HCT116 (cell line): ENCODE measurements at regions not wholly inside any gene's neighbourhood (a gene's known extent, or its start where the extent isn't known, plus 50 kb on each side); places are given as distances from the start of the nearest gene placed in this dataset.
"Not testable (repeated sequence)": the region's sequence is repeated elsewhere in the genome, so short reads cannot be mapped to it uniquely, and the experiment has no call there.

Experiments used
- ATAC-seq: fragments of 200-7000 bp; cut with Tn5 transposase; 2 replicates; pipeline ENCODE4 v1.9.1; 2020; ENCODE audit warnings: mild to moderate bottlenecking, moderate library complexity
- BruUV-seq: library from RNA; stranded (reverse); fragments of 400-500 nt; replicated peaks from 2 replicates; lab custom pipeline; 2021; lab: Mats Ljungman, UMichigan
- CTCF ChIA-PET: fragments of 300-600 bp; sonication (Branson Sonifier 250); formaldehyde crosslinking; loops from one replicate; lab custom pipeline; 2021; ENCODE audit warnings: antibody characterized with exemption; lab: Charles Lee
- POLR2A ChIA-PET: fragments of 300-600, 350-600 bp; sonication (Branson Sonifier 250); formaldehyde crosslinking; loops from one replicate; lab custom pipeline; 2021; ENCODE audit warnings: antibody characterized with exemption; lab: Charles Lee
- RAD21 ChIA-PET, 2 experiments: fragments of 300-600 bp; sonication (Branson Sonifier 250); formaldehyde crosslinking; loops; one replicate each; lab custom pipeline; 2023; ENCODE audit warnings: low total read pairs in 2 of 2; ENCODE audit not compliant: uncharacterized antibody in 2 of 2, unreplicated experiment in 2 of 2, low non-redundant PET in 1 of 2; lab: Charles Lee
- DNase-seq: peaks from one replicate; pipeline ENCODE4 v3.0.0-alpha.2; 2010; ENCODE audit warnings: low read depth, low spot score
- H2AFZ ChIP-seq: fragments of 200-600 bp; shearing (Covaris generic), sonication (generic); 2 replicates; pipeline ENCODE4 v1.6.1; 2017; ENCODE audit warnings: low read depth, mixed run types, mixed read lengths, antibody characterized with exemption, low read length; ENCODE audit not compliant: poor library complexity, severe bottlenecking
- H3K27ac ChIP-seq: 2 replicates; pipeline ENCODE4 v1.5.1; 2012; ENCODE audit warnings: low read depth, low read length
- H3K27me3 ChIP-seq: fragments of 200-600 bp; sonication (generic); 2 replicates; pipeline ENCODE4 v1.6.1; 2016; ENCODE audit warnings: mixed run types, low read length, mixed read lengths; ENCODE audit not compliant: insufficient read depth
- H3K36me3 ChIP-seq, 2 experiments: fragments of 200-500 bp in 1 of 2; fragments of 200-600 bp in 1 of 2; sonication (Bioruptor generic) in 1 of 2; sonication (generic) in 1 of 2; 2 replicates each; pipeline versions ENCODE4 v1.5.1 to v1.6.1; 2014 to 2016; ENCODE audit warnings: low read length in 2 of 2, inconsistent platforms in 1 of 2, mixed read lengths in 1 of 2, mixed run types in 1 of 2; ENCODE audit not compliant: insufficient read depth in 2 of 2, control insufficient read depth in 1 of 2
- H3K4me1 ChIP-seq, 2 experiments: fragments of 200-600 bp in 1 of 2; sonication (generic) in 1 of 2; 2 replicates each; pipeline versions ENCODE4 v1.5.1 to v1.6.1; 2012 to 2017; ENCODE audit warnings: low read length in 2 of 2, inconsistent platforms in 1 of 2, mild to moderate bottlenecking in 1 of 2, mixed read lengths in 1 of 2, mixed run types in 1 of 2, moderate library complexity in 1 of 2; ENCODE audit not compliant: insufficient read depth in 2 of 2, control insufficient read depth in 1 of 2
- H3K4me2 ChIP-seq: fragments of 200-600 bp; sonication (generic); 2 replicates; pipeline ENCODE4 v1.6.1; 2017; ENCODE audit warnings: mixed run types, low read length, mixed read lengths
- H3K4me3 ChIP-seq, 2 experiments: fragments of 200-600 bp in 1 of 2; sonication (generic) in 1 of 2; replicated peaks in 1 of 2; 2 replicates each; pipeline ENCODE4 v1.5.1; 2011 to 2016; ENCODE audit warnings: low read length in 2 of 2, control low read depth in 1 of 2, low read depth in 1 of 2, mild to moderate bottlenecking in 1 of 2, mixed read lengths in 1 of 2, mixed run types in 1 of 2
- H3K79me2 ChIP-seq: fragments of 200-600 bp; sonication (generic); 2 replicates; pipeline ENCODE4 v1.6.1; 2017; ENCODE audit warnings: mild to moderate bottlenecking, mixed run types, low read length, moderate library complexity, mixed read lengths; ENCODE audit not compliant: insufficient read depth
- H3K9ac ChIP-seq: fragments of 200-600 bp; sonication (generic); 2 replicates; pipeline ENCODE4 v1.6.1; 2016; ENCODE audit warnings: low read length, mixed read lengths
- H3K9me2 ChIP-seq: fragments of 200-600 bp; sonication (generic), shearing (Covaris generic); 2 replicates; pipeline ENCODE4 v1.6.1; 2017; ENCODE audit warnings: mixed run types, mild to moderate bottlenecking, moderate library complexity; ENCODE audit not compliant: insufficient read depth
- H3K9me3 ChIP-seq, 2 experiments: fragments of 200-500 bp in 1 of 2; fragments of 200-600 bp in 1 of 2; sonication (Bioruptor generic) in 1 of 2; sonication (generic) in 1 of 2; 2 replicates each; pipeline ENCODE4 v1.6.1; 2014 to 2017; ENCODE audit warnings: low read length in 2 of 2, mixed read lengths in 2 of 2, inconsistent platforms in 1 of 2, low read depth in 1 of 2, mild to moderate bottlenecking in 1 of 2, mixed run types in 1 of 2, moderate library complexity in 1 of 2; ENCODE audit not compliant: control insufficient read depth in 1 of 2, insufficient read depth in 1 of 2
- H4K20me1 ChIP-seq: fragments of 200-600 bp; sonication (generic), shearing (Covaris generic); 2 replicates; pipeline ENCODE4 v1.6.1; 2017; ENCODE audit warnings: mixed run types, mild to moderate bottlenecking, moderate library complexity; ENCODE audit not compliant: insufficient read depth
- ATF3 ChIP-seq: IDR thresholded peaks from 2 replicates; pipeline ENCODE4 v1.6.1; 2012
- CTCF ChIP-seq, 3 experiments: fragments of 200-600 bp in 1 of 3; sonication (generic) in 1 of 3; IDR thresholded peaks in 2 of 3; conservative IDR thresholded peaks in 1 of 3; 2 replicates each; pipeline ENCODE4 v1.5.1; 2012 to 2017; ENCODE audit warnings: low read depth in 2 of 3, low read length in 2 of 3, antibody characterized with exemption in 1 of 3, borderline replicate concordance in 1 of 3, control low read depth in 1 of 3, mild to moderate bottlenecking in 1 of 3, mixed read lengths in 1 of 3, mixed run types in 1 of 3, moderate library complexity in 1 of 3; ENCODE audit not compliant: insufficient read depth in 1 of 3
- EZH2phosphoT487 ChIP-seq: fragments of 200-600 bp; IDR thresholded peaks from 2 replicates; pipeline ENCODE4 v1.6.1; 2018; ENCODE audit warnings: antibody characterized with exemption, borderline replicate concordance
- FOSL1 ChIP-seq: IDR thresholded peaks from 2 replicates; pipeline ENCODE4 v1.6.1; 2012; ENCODE audit warnings: low read depth
- JUND ChIP-seq: IDR thresholded peaks from 2 replicates; pipeline ENCODE4 v1.6.1; 2012
- MAX ChIP-seq: IDR thresholded peaks from 2 replicates; pipeline ENCODE4 v1.6.1; 2012
- POLR2AphosphoS5 ChIP-seq: IDR thresholded peaks from 2 replicates; pipeline ENCODE4 v1.6.1; 2011; ENCODE audit warnings: mild to moderate bottlenecking, low read depth, low read length, moderate library complexity
- RAD21 ChIP-seq: IDR thresholded peaks from 2 replicates; pipeline ENCODE4 v1.6.1; 2012; ENCODE audit warnings: low read depth, mild to moderate bottlenecking
- SP1 ChIP-seq: IDR thresholded peaks from 2 replicates; pipeline ENCODE4 v1.6.1; 2012; ENCODE audit warnings: low read depth
- TCF7L2 ChIP-seq: IDR thresholded peaks from 2 replicates; pipeline ENCODE4 v1.7.0; 2011; ENCODE audit warnings: borderline replicate concordance, inconsistent platforms; ENCODE audit not compliant: insufficient read depth, insufficient read length; ENCODE audit errors: extremely low read depth
- intact Hi-C: fragments of 100-400 bp; cut with micrococcal nuclease; formaldehyde crosslinking; loops from 2 replicates; pipeline ENCODE4 v1.10.0; 2022

- TF ChIP-seq CTCF (IDR thresholded peaks at IDR 0.05 in 2 of 3, conservative IDR thresholded peaks at IDR 0.05 in 1 of 3; ENCODE audit: borderline replicate concordance in 1 of 3, insufficient read depth in 1 of 3, low read depth in 2 of 3, low read length in 2 of 3) (no peak), TCF7L2 (no peak), JUND (no peak), SP1 (no peak), RAD21 (no peak), ATF3 (no peak), POLR2AphosphoS5 (no peak)
These were observed 68.9 kb downstream of the EDN1 start (continued) for GRCh38 chr6:12359036-12359435.

GRCh38 chr6:12361042-12361765, 71.0 kb downstream of the EDN1 start:
- POLR2A ChIA-PET: no interaction called here
- Histone ChIP-seq H3K9me3 (no peaks in the 10 kb centered on the region), H3K27ac (no peak overlapping the region), H2AFZ (no peak overlapping the region), H3K27me3 (no peaks in the 10 kb centered on the region), H3K36me3 (no peaks in the 10 kb centered on the region), H3K4me3 (no peak overlapping the region), H3K9me2 (no peaks in the 10 kb centered on the region), H4K20me1 (no peaks in the 10 kb centered on the region), H3K79me2 (no peaks in the 10 kb centered on the region), H3K9ac (no peak overlapping the region), H3K4me1 (peaks cover 0 to 3% of the 10 kb centered on the region in 2 experiments; a peak in 1 of 4 replicates), H3K4me2 (no peak overlapping the region)
- TF ChIP-seq EZH2phosphoT487: no peak
- TF ChIP-seq MAX: no peak
- TF ChIP-seq FOSL1: no peak
- RAD21 ChIA-PET: no interaction called here
- ATAC-seq (no peak), DNase-seq (no peak)
- intact Hi-C loops: no loop called here
- CTCF ChIA-PET: no interaction called here
- BruUV-seq: no TSS peak

- H3K4me3 ChIP-seq, H2AFZ ChIP-seq, BruUV-seq, CTCF ChIA-PET, H3K79me2 ChIP-seq, H3K36me3 ChIP-seq, H4K20me1 ChIP-seq, DNase-seq, H3K27ac ChIP-seq, ATAC-seq, RAD21 ChIA-PET, POLR2A ChIA-PET, H3K9ac ChIP-seq, H3K9me2 ChIP-seq, H3K9me3 ChIP-seq, H3K4me1 ChIP-seq, H3K4me2 ChIP-seq, intact Hi-C loops, H3K27me3 ChIP-seq: not testable (repeated sequence)
These were observed 73.1 kb downstream of the EDN1 start for GRCh38 chr6:12363277-12363650.
